Neural cell (in vitro differentiated cells): ENCODE measurements at regions not wholly inside any gene's neighbourhood (a gene's known extent, or its start where the extent isn't known, plus 50 kb on each side); places are given as distances from the start of the nearest gene placed in this dataset.

Experiments
- CTCF ChIP-seq: fragments of 450-650 bp; IDR thresholded peaks from 2 replicates; pipeline ENCODE4 v1.5.1; 2014; ENCODE audit warnings: antibody characterized with exemption, mild to moderate bottlenecking, moderate library complexity; ENCODE audit not compliant: poor library complexity, severe bottlenecking
- POLR2AphosphoS5 ChIP-seq: IDR thresholded peaks from 2 replicates; pipeline ENCODE4 v1.6.1; 2012
- TAF1 ChIP-seq: IDR thresholded peaks from 2 replicates; pipeline ENCODE4 v1.6.1; 2012; ENCODE audit warnings: low read depth

- TF ChIP-seq CTCF (no peak), POLR2AphosphoS5 (no peak), TAF1 (no peak)
Measured at GRCh38 chr20:24166123-24166381, 177.5 kb upstream of the GGTLC1 start.
